EH (cell line): ENCODE measurements at regions not wholly inside any gene's neighbourhood (a gene's known extent, or its start where the extent isn't known, plus 50 kb on each side); places are given as distances from the start of the nearest gene placed in this dataset.
"Not testable (repeated sequence)": the region's sequence is repeated elsewhere in the genome, so short reads cannot be mapped to it uniquely, and the experiment has no call there.

Experiments used
- DNase-seq: peaks from one replicate; pipeline ENCODE4 v3.0.0-alpha.2; 2015; ENCODE audit warnings: low read depth

DNA sequence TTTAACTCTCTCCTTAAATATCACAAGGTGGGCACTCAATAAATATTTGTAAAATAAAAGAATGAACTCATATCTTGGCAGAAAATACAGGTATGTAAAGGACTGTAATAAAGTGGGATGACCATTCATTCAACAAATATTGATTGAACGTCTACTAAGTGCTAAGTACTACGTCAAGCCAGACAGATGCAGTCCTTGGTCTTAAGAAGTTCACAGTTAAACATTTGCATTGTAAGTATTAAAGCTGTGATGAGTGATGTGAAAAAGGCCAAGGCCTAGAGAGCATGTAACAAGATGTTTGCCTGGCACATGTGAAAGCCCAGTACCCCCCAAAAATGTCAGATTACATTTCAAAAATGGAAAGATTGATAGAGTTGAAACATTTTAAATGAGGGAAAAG is 130.1 kb upstream of the TMEM170B start:
- no peak for DNase-seq

DNA sequence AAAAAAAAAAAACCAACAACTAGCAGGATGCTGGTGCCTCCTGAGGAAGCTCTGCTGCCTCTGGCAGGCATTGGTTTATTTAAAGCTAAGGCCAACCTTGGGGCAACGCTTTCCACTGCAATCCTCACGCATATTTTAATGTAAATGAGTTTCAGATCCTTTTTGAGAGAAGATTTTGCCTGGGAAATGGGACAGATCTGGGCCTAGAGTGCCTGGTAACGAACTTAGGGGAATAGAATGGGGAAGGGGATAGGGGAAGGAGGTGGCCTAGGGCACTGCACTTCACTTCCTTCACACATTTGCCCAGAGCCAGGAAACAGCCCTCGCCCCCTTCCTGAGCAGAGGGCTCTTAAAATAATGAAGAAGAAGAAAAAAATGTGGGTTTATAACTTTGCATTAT is 132.7 kb upstream of the TMEM170B start:
- DNase-seq = no peak

DNA sequence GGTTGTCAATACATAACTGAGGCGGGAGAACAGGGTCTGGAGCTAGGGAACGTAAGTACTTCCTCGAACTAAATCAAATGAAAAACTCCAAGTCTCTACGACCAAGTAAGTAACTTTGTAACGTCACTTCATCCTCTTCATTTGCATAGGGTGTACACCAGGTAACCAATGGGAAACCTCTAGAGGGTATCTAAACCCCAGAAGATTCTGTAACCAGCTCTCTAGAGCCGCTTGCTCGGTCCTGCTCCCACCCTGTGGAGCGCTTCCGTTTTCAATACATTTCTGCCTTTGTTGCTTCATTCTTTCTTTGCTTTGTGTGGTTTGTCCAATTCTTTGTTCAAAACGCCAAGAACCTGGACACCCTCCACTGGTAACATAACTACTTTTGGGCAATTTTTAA is 133.5 kb upstream of the TMEM170B start:
- no peak for DNase-seq

DNA sequence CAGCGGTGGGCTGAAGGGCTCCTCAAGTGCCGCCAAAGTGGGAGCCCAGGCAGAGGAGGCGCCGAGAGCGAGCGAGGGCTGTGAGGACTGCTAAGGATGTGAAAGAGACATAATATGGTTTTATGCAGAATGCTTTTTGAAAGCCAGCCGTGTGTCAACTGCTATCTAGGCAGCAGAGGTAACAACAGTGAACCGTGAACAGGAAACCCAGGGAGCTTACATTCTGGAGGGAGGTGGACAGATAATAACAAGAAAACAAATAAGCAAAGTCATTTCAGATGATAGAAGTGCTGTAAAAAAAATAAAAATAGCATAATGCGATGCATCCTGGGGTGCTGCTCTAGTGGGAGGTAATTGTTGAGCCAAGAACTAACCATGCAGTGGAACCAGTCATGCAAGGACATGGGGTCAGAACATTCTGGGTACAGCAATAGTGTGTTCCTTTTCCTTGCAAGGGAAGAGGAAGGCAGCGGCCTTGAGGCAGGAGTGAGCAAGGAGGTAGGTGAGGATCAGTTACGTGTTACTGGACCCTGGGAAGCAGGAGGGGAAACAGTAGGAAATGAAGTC is 134.4 kb upstream of the TMEM170B start:
- no peak for DNase-seq

DNA sequence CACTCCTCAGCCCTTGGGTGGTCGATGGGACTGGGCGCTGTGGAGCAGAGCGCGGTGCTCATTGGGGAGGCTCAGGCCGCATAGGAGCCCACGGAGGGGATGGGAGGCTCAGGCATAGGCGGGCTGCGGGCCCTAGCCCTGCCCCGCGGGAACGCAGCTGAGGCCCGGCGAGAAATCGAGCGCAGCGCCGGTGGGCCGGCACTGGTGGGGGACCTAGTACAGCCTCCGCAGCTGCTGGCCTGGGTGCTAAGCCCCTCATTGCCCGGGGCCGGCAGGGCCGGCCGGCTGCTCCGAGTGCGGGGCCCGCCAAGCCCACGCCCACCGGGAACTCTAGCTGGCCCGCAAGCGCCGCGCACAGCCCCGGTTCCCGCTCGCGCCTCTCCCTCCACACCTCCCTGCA is 135.0 kb upstream of the TMEM170B start:
- not testable (repeated sequence) for DNase-seq

DNA sequence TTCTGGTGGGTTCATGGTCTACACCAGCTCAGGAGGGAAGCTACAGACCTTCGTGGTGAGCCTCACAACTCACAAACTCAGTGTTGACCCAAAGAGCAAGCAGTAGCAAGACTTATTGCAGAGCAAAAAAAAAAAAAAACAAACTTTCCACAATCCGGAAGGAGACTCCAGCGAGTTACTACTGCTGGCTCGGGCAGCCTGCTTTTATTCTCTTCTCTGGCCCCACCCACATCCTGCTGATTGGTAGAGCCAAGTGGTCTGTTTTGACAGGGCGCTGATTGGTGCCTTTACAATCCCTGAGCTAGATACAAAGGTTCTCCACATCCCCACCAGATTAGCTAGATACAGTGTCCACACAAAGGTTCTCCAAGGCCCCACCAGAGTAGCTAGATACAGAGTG is 135.6 kb upstream of the TMEM170B start:
- DNase-seq = not testable (repeated sequence)

DNA sequence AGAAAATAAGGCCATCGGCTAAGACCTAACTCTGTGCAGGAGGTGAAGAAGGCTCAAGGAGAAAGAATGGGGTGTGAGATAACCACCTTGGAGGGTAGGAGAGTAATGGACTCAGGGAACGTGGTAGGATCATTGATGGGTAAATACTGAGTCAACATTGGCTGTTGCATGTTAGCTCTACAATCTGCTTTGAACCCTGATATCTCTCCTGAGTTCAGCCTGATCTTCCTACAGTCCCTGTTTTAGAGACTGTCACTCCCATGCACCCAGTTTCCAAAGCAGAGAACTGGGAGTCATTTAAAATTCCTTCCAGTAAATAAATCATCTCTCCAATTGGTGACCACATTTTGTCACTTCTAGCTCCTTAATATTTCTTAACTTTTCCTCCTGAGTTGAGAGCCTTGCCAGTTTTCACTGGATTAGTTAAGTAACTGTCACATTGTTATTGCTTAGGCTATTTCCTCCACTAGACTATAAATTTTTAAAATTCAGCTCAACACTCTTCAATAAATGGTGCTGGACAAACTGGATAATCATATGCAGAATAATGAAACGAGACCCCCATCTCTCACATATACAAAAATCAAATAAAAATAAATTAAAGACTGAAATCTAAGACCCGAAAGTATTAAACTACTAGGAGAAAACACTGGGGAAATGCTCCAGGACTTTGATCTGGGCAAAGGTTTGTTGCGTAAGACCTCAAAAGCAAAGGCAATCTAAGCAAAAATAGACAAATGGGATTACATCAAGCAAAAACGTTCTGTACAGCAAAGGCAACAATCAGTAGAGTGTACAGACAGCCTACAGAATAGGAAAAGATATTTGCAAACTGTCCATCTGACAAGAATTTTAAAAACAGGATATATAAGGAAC is 138.9 kb upstream of the TMEM170B start:
- no peak for DNase-seq

DNA sequence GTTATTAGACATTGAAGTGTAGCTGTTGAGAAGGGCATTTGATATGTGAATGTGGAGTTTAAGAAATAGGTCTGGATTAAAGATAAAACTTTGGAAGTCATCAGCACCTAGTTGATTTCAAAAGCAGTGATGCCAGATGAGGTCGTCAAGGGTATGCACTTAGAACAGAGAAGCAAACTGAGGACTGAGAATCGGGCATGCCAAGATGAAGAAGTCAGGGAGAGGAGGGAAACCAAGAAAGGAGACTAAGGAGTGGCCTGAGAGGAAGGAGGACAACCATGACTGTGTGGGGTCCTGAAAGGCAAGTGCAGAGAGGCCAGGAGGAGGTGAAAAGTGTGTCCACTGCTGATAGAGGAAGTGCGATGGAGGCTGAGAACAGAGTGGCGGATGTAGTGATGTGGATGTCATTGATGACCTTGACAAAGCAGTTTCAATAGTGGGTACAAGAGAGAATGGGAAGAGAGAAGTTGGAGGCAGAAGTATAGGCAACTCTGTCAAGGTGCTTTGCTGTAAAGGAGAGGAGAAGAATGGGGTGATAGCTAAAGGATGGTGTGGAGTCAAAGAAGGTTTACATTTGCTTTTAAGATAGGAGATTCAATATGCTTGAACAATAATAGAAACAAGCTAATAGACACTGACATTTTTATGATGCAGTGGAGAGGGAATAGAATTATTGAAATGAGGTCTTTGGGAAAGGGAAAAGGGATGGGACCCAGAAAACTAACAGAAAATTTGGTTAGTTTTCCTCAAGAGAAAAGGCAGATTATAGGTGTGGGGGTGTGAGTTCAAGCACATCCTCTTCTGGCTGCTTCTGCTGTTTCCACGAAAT is 139.7 kb upstream of the TMEM170B start:
- no peak for DNase-seq

DNA sequence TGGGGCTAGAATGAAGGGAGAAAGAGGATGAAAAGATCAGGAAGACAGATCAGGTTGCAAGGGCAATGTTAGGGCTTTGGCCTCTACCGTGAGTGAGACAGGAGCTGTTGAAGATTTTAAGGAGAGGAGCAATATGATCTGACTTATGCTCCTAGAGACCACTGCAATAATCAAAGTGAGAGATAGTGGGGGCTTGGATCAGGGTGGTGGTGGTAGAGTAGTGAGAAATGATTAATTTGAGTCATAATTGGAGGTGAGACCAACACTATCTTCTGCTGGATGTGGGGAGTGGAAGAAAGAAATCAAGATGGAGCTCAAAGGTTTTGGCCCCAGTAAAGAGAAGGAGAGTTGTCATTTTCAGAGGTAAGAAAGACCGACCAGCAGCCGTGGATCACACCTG is 140.7 kb upstream of the TMEM170B start:
- no peak for DNase-seq

DNA sequence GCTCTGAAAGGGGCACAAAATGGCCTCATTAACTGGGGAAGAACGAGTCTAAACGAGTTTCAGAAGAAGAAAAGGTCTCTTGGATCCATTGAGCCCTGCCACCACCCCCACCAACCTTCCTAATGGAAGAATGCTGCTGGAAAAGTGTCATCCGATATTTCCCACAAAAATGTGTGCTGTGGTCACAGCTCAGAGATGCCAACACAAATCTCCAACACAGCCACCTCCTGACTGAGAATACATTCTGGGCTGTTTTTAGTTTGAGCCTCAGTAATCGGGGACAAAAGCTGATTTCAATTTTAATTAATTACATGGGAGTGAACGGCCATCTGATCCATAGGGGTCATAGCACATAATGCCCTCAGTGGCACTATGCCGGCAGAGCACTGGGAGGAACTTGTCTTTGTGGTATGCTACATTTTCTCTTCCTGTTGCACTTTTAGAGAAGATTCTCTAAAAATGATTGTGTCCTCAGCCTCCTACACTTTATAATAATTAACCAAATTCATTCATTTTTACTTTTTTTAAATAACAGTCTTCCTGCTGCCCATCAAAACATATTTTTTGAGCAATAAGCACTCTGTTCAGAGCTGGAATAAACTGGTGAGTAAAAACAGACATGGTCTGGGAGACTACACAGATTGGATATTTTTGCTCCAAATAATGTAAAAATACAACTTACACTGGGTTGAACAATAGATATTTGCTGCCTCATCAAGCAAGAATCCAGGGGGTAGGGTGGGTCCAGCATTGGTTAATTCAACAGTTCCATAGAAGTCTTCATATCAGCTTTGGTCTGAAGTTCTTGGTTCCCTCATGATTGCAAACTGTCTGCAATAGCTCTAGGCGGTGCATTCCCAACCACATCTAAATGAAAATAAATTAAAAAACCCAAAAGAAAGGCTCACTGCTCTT is 143.6 kb upstream of the TMEM170B start:
- peak; percentile 84 for DNase-seq

DNA sequence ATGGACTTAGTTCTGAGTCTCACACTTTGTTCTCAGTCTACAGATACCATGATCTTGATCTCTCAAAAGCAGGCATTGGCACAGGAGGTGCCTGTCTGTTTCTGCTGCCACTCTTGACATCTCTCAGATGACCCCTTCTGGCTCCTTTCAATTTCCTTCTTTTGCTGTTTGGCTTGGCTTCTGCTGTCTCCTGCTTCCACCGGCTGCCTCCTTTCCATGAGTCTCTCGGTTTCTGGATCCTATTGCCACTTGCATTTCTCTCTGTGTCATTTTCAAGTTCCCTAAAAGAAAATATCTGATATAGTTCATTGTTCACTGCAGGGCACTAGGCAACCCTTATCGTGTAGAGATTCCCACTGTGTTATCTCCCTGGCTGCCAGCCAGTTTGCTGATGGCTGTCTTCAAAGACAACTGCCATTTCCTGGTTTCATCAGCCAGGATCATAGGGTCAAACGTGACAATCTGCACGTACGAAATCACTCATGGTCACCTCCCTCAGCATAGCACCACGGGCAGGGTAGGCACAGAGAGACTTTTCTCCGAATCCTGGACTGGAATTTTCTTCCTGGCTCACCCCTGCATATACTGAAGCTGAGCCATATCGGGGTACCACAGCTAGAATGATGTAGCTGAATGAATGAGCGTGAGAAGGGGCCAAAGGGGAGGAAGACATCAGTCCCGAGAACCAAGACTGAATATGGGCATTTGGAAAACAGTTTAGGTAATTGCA is 144.6 kb upstream of the TMEM170B start:
- DNase-seq = peak; percentile 34

DNA sequence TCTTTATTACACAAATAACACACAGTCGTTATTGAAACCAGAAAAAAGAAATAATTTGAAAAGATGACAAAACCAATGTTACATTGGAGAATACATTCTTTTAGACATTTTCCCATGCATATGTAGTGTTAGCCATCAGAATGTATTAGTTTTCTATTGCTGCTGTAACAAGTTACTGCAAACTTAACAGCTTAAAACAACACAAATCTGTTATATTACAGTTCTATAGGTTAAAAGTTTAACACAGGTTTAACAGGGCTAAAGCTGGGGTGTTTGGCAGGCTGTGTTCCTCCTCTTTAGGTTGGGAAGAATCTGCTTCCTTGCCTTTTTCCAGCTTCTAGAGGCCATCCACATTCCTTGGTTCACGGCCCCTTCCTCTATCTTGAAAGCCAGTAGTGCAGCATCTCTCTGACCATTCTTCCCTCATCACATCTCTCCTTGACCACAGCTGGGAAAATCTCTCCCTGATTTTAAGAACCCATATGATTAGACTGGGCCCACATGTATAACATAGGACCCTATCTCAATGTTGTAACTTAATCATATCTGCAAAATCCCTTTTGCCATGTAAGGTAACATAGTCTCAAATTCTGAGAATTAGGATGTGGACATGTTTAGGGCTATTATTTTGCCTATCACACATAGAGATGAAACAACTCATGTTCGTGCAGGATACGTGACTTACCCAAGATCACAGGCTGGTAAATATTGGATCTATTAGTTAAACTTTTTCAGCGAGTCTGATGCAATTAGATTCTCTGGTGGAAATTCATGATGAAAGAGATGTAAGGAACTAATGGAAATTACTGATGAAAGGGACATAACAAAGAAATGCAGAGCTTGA is 145.4 kb upstream of the TMEM170B start:
- no peak for DNase-seq

DNA sequence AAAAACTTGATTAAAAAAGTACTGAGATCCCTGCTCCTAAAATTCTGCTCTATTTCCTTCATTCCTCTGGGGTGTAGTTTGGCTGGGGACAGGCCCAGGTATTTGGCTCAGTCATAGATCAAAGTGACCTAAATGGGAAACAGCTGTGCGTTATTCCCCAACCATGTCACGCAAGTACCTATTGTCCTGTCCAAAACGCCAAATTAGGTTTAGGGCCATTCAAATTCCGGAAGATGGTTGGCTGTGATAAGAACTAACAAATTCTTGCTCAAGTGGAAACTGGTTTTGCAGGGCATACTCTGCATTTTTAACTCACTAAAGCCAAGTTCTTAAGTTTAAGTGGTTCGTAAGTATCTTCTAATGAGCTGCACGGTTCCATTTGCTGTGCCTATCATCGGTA is 147.6 kb upstream of the TMEM170B start:
- DNase-seq = peak; percentile 69

DNA sequence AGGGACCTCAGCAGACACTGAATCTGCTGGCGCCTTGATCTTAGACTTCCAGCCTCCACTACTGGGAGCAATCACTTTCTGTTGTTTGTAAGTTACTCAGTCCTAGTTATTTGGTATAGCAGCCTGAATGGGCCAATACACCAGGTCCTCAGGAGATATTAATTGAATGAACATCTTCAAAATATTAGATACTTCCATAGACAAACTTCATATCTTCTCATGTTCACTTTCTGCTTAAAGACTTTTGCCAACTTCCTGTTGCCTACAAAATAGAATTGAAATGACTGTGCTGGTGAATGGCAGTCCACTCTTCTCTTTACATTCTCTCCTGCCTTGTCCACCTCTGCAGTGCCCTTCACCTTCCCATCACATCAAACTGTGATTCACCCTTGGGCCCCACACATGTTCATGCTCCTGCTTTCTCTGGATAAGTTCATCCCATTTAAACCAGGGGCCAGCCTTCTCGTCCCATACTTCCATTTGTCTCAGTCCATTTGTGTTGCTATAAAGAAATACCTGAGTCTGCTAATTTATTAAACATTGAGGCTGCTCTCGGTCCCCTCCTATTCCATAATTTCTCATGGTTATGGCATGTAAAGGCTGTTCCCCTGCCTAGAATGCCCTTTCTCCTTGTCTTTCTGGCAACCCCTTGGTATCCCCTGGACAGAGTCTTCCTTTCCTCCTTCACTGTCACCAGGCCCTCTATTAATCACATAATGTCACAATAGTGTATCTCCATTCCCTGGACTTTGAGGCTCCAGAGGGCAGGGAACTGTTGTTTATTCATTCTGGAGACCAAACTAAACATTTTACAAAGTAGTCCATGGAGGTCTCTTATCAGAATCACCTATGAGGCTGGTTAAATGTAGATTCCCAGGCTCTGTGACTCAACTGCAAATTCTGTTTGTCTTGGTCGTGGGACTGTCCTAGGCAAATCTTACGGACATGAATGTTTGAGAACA is 148.3 kb upstream of the TMEM170B start:
- DNase-seq = no peak

DNA sequence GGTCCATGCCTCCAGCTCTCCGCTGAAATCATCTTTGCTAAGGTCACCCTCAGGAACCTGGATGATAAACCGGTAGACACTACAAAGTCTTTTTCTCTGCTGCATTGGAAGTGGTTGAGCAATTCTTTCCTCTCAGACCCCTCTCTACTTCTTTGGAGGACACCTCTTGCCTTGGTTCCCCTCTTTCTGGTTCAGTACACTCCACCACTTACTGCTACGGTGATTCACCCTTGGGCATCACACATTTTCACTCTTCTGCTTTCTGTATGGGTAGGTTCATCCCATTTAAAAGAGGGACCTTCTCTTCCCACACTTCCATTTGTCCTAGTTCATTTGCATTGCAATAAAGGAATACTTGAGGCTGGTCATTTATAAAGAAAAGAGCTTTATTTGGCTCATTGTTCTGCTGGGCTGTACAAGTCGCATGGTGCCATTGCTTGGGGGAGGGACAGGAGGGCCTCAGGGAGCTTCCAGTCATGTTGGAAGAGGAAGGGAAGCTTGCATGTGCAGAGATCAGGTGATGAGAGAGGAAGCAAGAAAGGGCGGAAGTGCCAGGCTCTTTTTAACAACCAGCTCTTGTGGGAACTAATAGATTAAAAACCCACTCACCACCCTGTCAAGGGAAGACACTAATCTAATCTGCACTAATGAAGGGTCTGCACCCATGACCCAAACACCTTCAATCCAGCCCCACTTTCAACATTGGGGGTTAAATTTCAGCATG is 149.7 kb upstream of the TMEM170B start:
- DNase-seq = no peak

DNA sequence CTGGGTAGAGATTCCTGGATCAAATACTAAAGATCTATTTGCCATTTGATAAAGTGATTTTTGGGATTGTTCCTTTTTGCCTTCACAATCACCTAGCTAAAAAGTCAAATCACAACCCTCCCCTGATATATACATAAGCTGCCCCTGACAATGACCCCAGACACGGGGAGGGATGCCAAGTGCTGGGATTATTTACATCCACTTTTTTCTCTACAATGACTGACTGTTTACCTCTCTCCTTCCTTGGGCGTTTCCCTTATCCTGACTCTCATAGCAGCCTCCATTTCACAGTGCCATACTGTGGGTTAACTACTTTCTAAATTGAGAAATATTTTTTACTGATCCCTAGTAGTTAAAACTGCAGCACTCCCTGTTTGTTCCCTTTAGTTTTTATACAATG is 150.8 kb upstream of the TMEM170B start:
- DNase-seq = no peak

DNA sequence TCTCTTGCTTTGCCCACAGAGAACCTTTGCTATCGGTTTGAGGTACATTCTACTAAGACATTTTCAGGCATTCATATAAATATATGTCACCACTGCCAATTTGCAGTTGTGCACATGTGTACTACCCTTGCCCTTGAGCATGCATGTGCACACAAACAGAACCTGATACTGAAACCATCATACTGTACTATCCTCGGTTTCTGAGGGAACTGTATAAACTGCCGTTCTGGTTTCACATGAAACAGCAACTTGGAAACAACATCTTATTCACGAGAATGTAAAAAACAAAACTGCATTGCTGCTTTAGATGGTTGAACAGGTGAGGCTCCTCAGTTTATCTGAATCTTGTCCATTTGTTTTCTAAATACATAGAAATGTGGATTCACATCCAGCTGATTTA is 151.2 kb upstream of the TMEM170B start:
- no peak for DNase-seq
